Adipocyte (in vitro differentiated cells): ENCODE measurements at regions not wholly inside any gene's neighbourhood (a gene's known extent, or its start where the extent isn't known, plus 50 kb on each side); places are given as distances from the start of the nearest gene placed in this dataset.

Source experiments
- DNase-seq: peaks from one replicate; pipeline ENCODE4 v3.0.0-alpha.2; 2015; ENCODE audit warnings: low read depth
- H3K27me3 ChIP-seq: replicated peaks from 2 replicates; pipeline ENCODE4 v1.7.0; 2013; ENCODE audit warnings: mild to moderate bottlenecking, low read length, moderate library complexity; ENCODE audit not compliant: control insufficient read depth, insufficient read depth
- H3K36me3 ChIP-seq: 2 replicates; pipeline ENCODE4 v1.7.0; 2013; ENCODE audit warnings: low read length, mild to moderate bottlenecking, moderate library complexity; ENCODE audit not compliant: control insufficient read depth, insufficient read depth, severe bottlenecking
- H3K4me1 ChIP-seq: 2 replicates; pipeline ENCODE4 v1.7.0; 2013; ENCODE audit warnings: mild to moderate bottlenecking, low read length, moderate library complexity; ENCODE audit not compliant: control insufficient read depth, insufficient read depth
- H3K4me3 ChIP-seq: 2 replicates; pipeline ENCODE4 v1.7.0; 2013; ENCODE audit warnings: mild to moderate bottlenecking, low read length, moderate library complexity
- H3K9ac ChIP-seq: 2 replicates; pipeline ENCODE4 v1.7.0; 2013; ENCODE audit warnings: mild to moderate bottlenecking, low read length, moderate library complexity
- H3K9me3 ChIP-seq: 2 replicates; pipeline ENCODE4 v1.7.0; 2013; ENCODE audit warnings: mild to moderate bottlenecking, low read length, moderate library complexity; ENCODE audit not compliant: control insufficient read depth

GRCh38 chr4:4808086-4808485 lies 51.4 kb upstream of the MSX1 start:
- H3K4me3 ChIP-seq, result no peak overlapping the region
- no peaks in the 10 kb centered on the region for H3K4me1 ChIP-seq
- H3K27me3 ChIP-seq, result no peaks in the 10 kb centered on the region
- H3K9ac ChIP-seq, result no peak overlapping the region
- peaks cover 12% of the 10 kb centered on the region for H3K9me3 ChIP-seq
- no peaks in the 10 kb centered on the region for H3K36me3 ChIP-seq
- DNase-seq, result no peak

DNA sequence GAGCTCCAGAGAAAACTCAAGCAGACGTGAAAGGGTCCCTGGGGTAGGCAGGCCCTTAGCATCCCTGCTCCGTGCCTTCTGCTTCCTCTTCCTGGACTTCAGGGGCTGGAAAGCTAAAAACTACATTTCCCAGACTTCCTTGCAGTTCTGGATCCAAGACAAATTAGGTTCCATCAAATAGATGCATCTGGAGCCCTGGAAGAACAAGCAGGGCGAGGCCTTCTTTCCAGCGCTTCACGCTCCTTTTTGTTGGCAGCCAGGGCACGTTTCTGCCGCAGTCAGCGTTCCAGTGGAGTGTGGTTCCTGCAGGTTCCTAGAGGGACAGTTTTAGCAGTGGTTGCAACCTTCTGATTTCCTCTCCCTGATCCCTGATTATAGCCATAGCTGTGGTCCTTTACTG lies 53.6 kb upstream of the MSX1 start:
- peaks cover 12% of the 10 kb centered on the region for H3K9me3 ChIP-seq
- H3K4me1 ChIP-seq, result no peaks in the 10 kb centered on the region
- H3K9ac ChIP-seq, result no peak overlapping the region
- no peak for DNase-seq
- H3K4me3 ChIP-seq, result no peak overlapping the region
- no peaks in the 10 kb centered on the region for H3K27me3 ChIP-seq
- H3K36me3 ChIP-seq, result no peaks in the 10 kb centered on the region

DNA sequence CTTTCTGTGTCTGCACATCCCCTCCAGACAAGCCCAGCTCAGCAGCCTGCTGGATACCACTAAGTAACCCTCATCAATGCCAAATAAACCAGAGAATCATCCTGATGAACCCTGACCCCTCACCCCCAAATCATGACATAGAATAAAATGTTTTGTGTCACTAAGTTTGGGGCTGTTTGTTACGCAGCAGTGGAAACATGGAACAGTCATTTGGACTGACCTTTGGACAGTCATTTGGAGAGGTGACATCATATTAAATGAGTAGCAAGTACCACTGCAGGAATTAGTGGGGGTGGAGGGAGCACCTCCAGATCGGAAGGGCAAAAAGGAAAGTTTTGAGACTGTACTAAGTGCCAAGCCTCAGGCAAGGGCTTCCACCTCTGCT lies 55.6 kb upstream of the MSX1 start:
- H3K9ac ChIP-seq, result no peak overlapping the region
- no peak for DNase-seq
- H3K27me3 ChIP-seq, result no peaks in the 10 kb centered on the region
- no peaks in the 10 kb centered on the region for H3K4me1 ChIP-seq
- no peak overlapping the region for H3K4me3 ChIP-seq
- peaks cover 5% of the 10 kb centered on the region for H3K9me3 ChIP-seq
- no peaks in the 10 kb centered on the region for H3K36me3 ChIP-seq

DNA sequence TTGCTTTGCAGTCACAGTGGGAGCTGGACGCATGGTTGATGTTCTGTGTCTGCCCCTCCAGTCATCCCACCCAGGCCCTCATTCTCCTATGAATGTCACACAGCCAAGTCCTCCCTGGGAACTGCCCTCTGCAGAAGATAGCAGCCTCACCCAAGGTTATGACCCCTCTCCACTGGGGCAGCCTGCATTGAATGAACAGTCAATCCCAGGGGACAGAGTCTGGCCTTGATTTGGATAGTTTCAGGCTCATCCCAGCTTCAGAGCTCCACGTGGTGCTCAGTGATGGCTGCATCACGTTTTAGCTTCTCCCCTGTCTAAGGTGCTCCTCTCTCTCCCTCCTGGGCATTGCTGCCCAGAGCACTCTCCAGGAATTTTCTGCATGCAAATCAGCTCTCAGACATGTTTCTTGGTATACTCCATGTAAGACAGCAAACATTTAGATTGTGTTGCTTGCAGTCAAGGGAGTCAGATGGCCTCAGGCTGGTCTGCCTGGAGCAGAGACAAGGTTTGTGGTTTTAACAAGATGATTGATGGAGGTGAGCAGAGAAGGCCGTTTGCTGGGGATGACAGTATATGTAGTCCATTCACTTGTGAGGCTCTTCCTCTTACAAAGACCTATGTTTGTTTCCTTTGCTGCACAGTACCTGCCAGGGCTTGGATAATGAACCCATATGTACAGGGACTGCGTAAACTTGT lies 56.1 kb upstream of the MSX1 start:
- DNase-seq, result no peak
- H3K4me1 ChIP-seq, result no peaks in the 10 kb centered on the region

GRCh38 chr4:4800646-4801408 lies 58.6 kb upstream of the MSX1 start:
- Histone ChIP-seq H3K9ac (no peak overlapping the region), H3K4me3 (peak overlapping the region; percentile 65), H3K9me3 (peaks cover 5% of the 10 kb centered on the region), H3K36me3 (no peaks in the 10 kb centered on the region), H3K4me1 (no peaks in the 10 kb centered on the region), H3K27me3 (no peaks in the 10 kb centered on the region)
- DNase-seq, result peak; percentile 61

More for the DNA sequence above, 56.1 kb upstream of the MSX1 start:
- H3K27me3 ChIP-seq, result no peaks in the 10 kb centered on the region
- no peaks in the 10 kb centered on the region for H3K36me3 ChIP-seq
- no peak overlapping the region for H3K9ac ChIP-seq
- H3K9me3 ChIP-seq, result peaks cover 5% of the 10 kb centered on the region
- no peak overlapping the region for H3K4me3 ChIP-seq

GRCh38 chr4:4794421-4794820 lies 65.0 kb upstream of the MSX1 start:
- no peaks in the 10 kb centered on the region for H3K9me3 ChIP-seq
- H3K27me3 ChIP-seq, result no peaks in the 10 kb centered on the region
- DNase-seq, result peak; percentile 17
- H3K9ac ChIP-seq, result no peak overlapping the region
- H3K4me1 ChIP-seq, result peaks cover 18% of the 10 kb centered on the region
- H3K36me3 ChIP-seq, result no peaks in the 10 kb centered on the region
- no peak overlapping the region for H3K4me3 ChIP-seq

GRCh38 chr4:4792466-4792865 lies 67.0 kb upstream of the MSX1 start:
- DNase-seq, result peak; percentile 65
- H3K27me3 ChIP-seq, result no peaks in the 10 kb centered on the region
- H3K9ac ChIP-seq, result peak overlapping the region; percentile 64
- H3K9me3 ChIP-seq, result peaks cover 13% of the 10 kb centered on the region
- peak overlapping the region; percentile 64 for H3K4me3 ChIP-seq
- no peaks in the 10 kb centered on the region for H3K36me3 ChIP-seq
- peaks cover 18% of the 10 kb centered on the region for H3K4me1 ChIP-seq

GRCh38 chr4:4791299-4792111 lies 68.0 kb upstream of the MSX1 start:
- Histone ChIP-seq H3K4me3 (peak overlapping the region; percentile 64), H3K36me3 (no peaks in the 10 kb centered on the region), H3K9ac (peak overlapping the region; percentile 37)

DNA sequence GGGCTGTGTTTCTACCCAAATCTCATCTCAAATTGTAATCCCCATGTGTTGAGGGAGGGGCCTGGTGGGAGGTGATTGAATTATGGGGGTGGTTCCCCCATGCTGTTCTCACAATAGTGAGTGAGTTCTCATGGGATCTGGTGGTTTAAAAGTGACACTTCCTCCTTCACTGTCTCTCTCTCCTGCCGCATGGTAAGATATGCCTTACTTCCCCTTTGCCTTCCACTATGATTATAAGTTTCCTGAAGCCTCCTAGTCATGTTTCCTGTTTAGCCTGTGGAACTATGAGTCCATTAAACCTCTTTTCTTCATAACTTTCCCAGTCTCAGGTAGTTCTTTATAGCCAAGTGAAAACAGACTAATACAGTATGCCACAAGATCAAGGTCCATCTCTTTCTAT lies 70.0 kb upstream of the MSX1 start:
- H3K4me1 ChIP-seq, result peaks cover 18% of the 10 kb centered on the region
- H3K9ac ChIP-seq, result no peak overlapping the region
- no peak overlapping the region for H3K4me3 ChIP-seq
- no peak for DNase-seq
- H3K36me3 ChIP-seq, result no peaks in the 10 kb centered on the region
- H3K27me3 ChIP-seq, result no peaks in the 10 kb centered on the region
- H3K9me3 ChIP-seq, result peaks cover 13% of the 10 kb centered on the region

More at GRCh38 chr4:4791299-4792111, 68.0 kb upstream of the MSX1 start:
- Histone ChIP-seq H3K27me3 (no peaks in the 10 kb centered on the region), H3K9me3 (peaks cover 13% of the 10 kb centered on the region), H3K4me1 (peaks cover 18% of the 10 kb centered on the region)
- peak; percentile 45 for DNase-seq

GRCh38 chr4:4788573-4788972 lies 70.9 kb upstream of the MSX1 start:
- H3K36me3 ChIP-seq, result no peaks in the 10 kb centered on the region
- DNase-seq, result no peak
- H3K4me3 ChIP-seq, result no peak overlapping the region
- H3K27me3 ChIP-seq, result no peaks in the 10 kb centered on the region
- H3K4me1 ChIP-seq, result peaks cover 18% of the 10 kb centered on the region
- H3K9me3 ChIP-seq, result peaks cover 13% of the 10 kb centered on the region
- no peak overlapping the region for H3K9ac ChIP-seq

DNA sequence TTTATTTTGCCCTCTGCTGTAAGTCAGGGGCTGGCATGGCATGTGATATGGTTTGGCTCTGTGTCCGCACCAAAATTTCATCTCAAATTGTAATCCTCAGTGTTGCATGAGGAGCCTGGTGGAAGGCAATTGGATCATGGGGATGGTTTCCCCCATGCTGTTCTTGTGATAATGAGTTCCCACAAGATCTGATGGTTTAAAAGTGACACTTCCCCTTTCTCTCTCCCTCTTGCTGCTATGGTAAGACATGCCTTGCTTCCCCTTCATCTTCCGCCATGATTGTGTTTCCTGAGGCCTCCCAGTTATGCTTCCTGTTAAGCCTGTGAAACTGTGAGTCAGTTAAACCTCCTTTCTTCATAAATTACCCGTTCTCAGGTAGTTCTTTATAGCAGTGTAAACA lies 72.0 kb upstream of the MSX1 start:
- peaks cover 13% of the 10 kb centered on the region for H3K9me3 ChIP-seq
- peaks cover 21% of the 10 kb centered on the region for H3K4me1 ChIP-seq
- H3K9ac ChIP-seq, result no peak overlapping the region
- no peaks in the 10 kb centered on the region for H3K27me3 ChIP-seq
- no peaks in the 10 kb centered on the region for H3K36me3 ChIP-seq
- no peak for DNase-seq
- no peak overlapping the region for H3K4me3 ChIP-seq
